ENCODE measurements at regions not wholly inside any gene's neighbourhood (a gene's known extent, or its start where the extent isn't known, plus 50 kb on each side); places are given as distances from the start of the nearest gene placed in this dataset.

GRCh38 chrX:78429172-78429571, 101.8 kb upstream of the CYSLTR1 start:
- DNase-seq (ENCODE audit: low spot score): no peak
- H3K27ac ChIP-seq: no peak overlapping the region
- H3K4me3 ChIP-seq: no peak overlapping the region
- no peak for TF ChIP-seq CTCF (IDR thresholded peaks at IDR 0.05)

- Histone ChIP-seq H3K4me3 (no peak overlapping the region), H3K27ac (no peak overlapping the region)
- DNase-seq (ENCODE audit: low spot score): no peak
- no peak for TF ChIP-seq CTCF (IDR thresholded peaks at IDR 0.05)
Observed at GRCh38 chrX:78388663-78389062, 61.3 kb upstream of the CYSLTR1 start.

- TF ChIP-seq CTCF (IDR thresholded peaks at IDR 0.05): no peak
- Histone ChIP-seq H3K27ac (no peak overlapping the region), H3K4me3 (no peak overlapping the region)
- DNase-seq (ENCODE audit: low spot score): no peak
Observed at GRCh38 chrX:78387364-78387763, 60.0 kb upstream of the CYSLTR1 start.

- Histone ChIP-seq H3K27ac (no peak overlapping the region), H3K4me3 (no peak overlapping the region)
- no peak for DNase-seq (ENCODE audit: low spot score)
- no peak for TF ChIP-seq CTCF (IDR thresholded peaks at IDR 0.05)
Observed at GRCh38 chrX:78384486-78384885, 57.1 kb upstream of the CYSLTR1 start.

GRCh38 chrX:78383594-78383993, 56.2 kb upstream of the CYSLTR1 start:
- no peak for DNase-seq (ENCODE audit: low spot score)
- TF ChIP-seq CTCF (IDR thresholded peaks at IDR 0.05): no peak
- Histone ChIP-seq H3K4me3 (no peak overlapping the region), H3K27ac (no peak overlapping the region)

GRCh38 chrX:78378476-78379115, 51.2 kb upstream of the CYSLTR1 start:
- H3K27ac ChIP-seq: no peak overlapping the region
- DNase-seq (ENCODE audit: low spot score): no peak
- TF ChIP-seq CTCF (IDR thresholded peaks at IDR 0.05): no peak
- H3K4me3 ChIP-seq: no peak overlapping the region

All from coronary artery (tissue), 2 donors.